Neutrophil (primary cell): ENCODE measurements at regions not wholly inside any gene's neighbourhood (a gene's known extent, or its start where the extent isn't known, plus 50 kb on each side); places are given as distances from the start of the nearest gene placed in this dataset.
"Not testable (repeated sequence)": the region's sequence is repeated elsewhere in the genome, so short reads cannot be mapped to it uniquely, and the experiment has no call there.

ENCODE experiments used
- H3K27ac ChIP-seq: fragments of 200-600 bp; sonication (generic); 2 replicates; pipeline ENCODE4 v1.5.1; 2016; ENCODE audit warnings: mild to moderate bottlenecking, moderate library complexity
- H3K27me3 ChIP-seq: fragments of 200-600 bp; sonication (generic); 2 replicates; pipeline ENCODE4 v1.6.0; 2016; ENCODE audit warnings: mild to moderate bottlenecking
- H3K36me3 ChIP-seq: fragments of 200-600 bp; sonication (generic); 2 replicates; pipeline ENCODE4 v1.5.1; 2017
- H3K4me1 ChIP-seq, 2 experiments: fragments of 200-600 bp in 1 of 2; sonication (generic) in 1 of 2; 1 replicate in 1 of 2; 2 replicates in 1 of 2; pipeline versions ENCODE4 v1.5.1 to v1.6.1; 2013 to 2016; ENCODE audit warnings: low read depth in 1 of 2, low read length in 1 of 2, mild to moderate bottlenecking in 1 of 2, moderate library complexity in 1 of 2; ENCODE audit not compliant: control insufficient read depth in 1 of 2, insufficient read depth in 1 of 2
- H3K4me3 ChIP-seq, 2 experiments: fragments of 200-600 bp in 1 of 2; sonication (generic) in 1 of 2; 1 replicate in 1 of 2; 2 replicates in 1 of 2; pipeline ENCODE4 v1.5.1; 2013 to 2016; ENCODE audit warnings: low read depth in 1 of 2, low read length in 1 of 2, mild to moderate bottlenecking in 1 of 2, moderate library complexity in 1 of 2
- H3K9me3 ChIP-seq: fragments of 200-600 bp; sonication (generic); 2 replicates; pipeline ENCODE4 v1.5.1; 2016
- CTCF ChIP-seq: fragments of 200-600 bp; sonication (generic); IDR thresholded peaks from 2 replicates; pipeline ENCODE4 v1.5.1; 2016; ENCODE audit warnings: antibody characterized with exemption

GRCh38 chr4:20015636-20016224 lies 236.0 kb upstream of the SLIT2 start:
- Histone ChIP-seq H3K4me1 (no peaks in the 10 kb centered on the region), H3K27ac (no peak overlapping the region), H3K27me3 (no peaks in the 10 kb centered on the region), H3K36me3 (no peaks in the 10 kb centered on the region), H3K4me3 (no peak overlapping the region), H3K9me3 (no peaks in the 10 kb centered on the region)
- TF ChIP-seq CTCF: no peak

- H3K9me3 ChIP-seq, H3K27ac ChIP-seq, H3K36me3 ChIP-seq, H3K27me3 ChIP-seq, H3K4me1 ChIP-seq, H3K4me3 ChIP-seq: not testable (repeated sequence)
Measured at GRCh38 chr4:20003836-20004558, 247.7 kb upstream of the SLIT2 start.

- no peaks in the 10 kb centered on the region for H3K36me3 ChIP-seq
- H3K4me1 ChIP-seq: no peaks in the 10 kb centered on the region
- no peak overlapping the region for H3K4me3 ChIP-seq
- TF ChIP-seq CTCF: no peak
- H3K27me3 ChIP-seq: no peaks in the 10 kb centered on the region
- H3K9me3 ChIP-seq: no peaks in the 10 kb centered on the region
- H3K27ac ChIP-seq: no peak overlapping the region
Measured at GRCh38 chr4:19999775-20000414, 251.8 kb upstream of the SLIT2 start.

- no peak overlapping the region for H3K4me3 ChIP-seq
- no peaks in the 10 kb centered on the region for H3K4me1 ChIP-seq
- H3K27ac ChIP-seq: no peak overlapping the region
- no peaks in the 10 kb centered on the region for H3K9me3 ChIP-seq
- H3K27me3 ChIP-seq: no peaks in the 10 kb centered on the region
- no peak for TF ChIP-seq CTCF
- H3K36me3 ChIP-seq: no peaks in the 10 kb centered on the region
Measured at GRCh38 chr4:19999276-19999675, 252.4 kb upstream of the SLIT2 start.

GRCh38 chr4:19993242-19993641 lies 258.5 kb upstream of the SLIT2 start:
- Histone ChIP-seq H3K27me3 (no peaks in the 10 kb centered on the region), H3K36me3 (no peaks in the 10 kb centered on the region), H3K4me3 (no peak overlapping the region), H3K27ac (no peak overlapping the region), H3K4me1 (peaks cover 0 to 13% of the 10 kb centered on the region in 2 experiments), H3K9me3 (no peaks in the 10 kb centered on the region)
- no peak for TF ChIP-seq CTCF

- no peak for TF ChIP-seq CTCF
- H3K4me1 ChIP-seq: peaks cover 0 to 13% of the 10 kb centered on the region in 2 experiments
- no peak overlapping the region for H3K27ac ChIP-seq
- no peak overlapping the region for H3K4me3 ChIP-seq
- H3K9me3 ChIP-seq: no peaks in the 10 kb centered on the region
- H3K27me3 ChIP-seq: no peaks in the 10 kb centered on the region
- H3K36me3 ChIP-seq: no peaks in the 10 kb centered on the region
Measured at GRCh38 chr4:19992471-19993093, 259.1 kb upstream of the SLIT2 start.
